Ammon's horn (tissue), 1 donor: ENCODE measurements at regions not wholly inside any gene's neighbourhood (a gene's known extent, or its start where the extent isn't known, plus 50 kb on each side); places are given as distances from the start of the nearest gene placed in this dataset.

Experiments
- DNase-seq: peaks from one replicate; pipeline ENCODE4 v3.0.0-alpha.2; 2016; ENCODE audit warnings: low spot score

DNA sequence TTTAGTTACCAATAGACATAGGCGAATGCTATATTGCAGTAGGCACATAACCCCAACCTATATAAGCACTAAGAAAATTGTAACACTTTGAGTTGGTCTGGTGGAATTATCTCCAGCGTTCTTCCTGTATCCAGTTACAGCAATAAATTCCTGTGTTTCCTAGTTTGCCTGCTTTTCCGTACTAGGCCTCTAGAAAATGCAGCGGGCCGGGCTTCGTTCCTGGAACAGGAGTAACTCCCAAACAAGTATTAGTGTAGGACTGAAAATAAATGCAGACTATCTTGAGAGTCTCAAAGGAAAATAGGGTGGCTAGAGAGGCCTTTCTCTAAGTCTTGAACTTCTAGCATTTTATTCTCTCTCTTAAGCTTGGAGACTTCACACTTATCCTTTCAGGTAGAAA, 159.8 kb downstream of the OR13H1 start:
- no peak for DNase-seq

GRCh38 chrX:131704136-131704695, 160.3 kb downstream of the OR13H1 start:
- no peak for DNase-seq

DNA sequence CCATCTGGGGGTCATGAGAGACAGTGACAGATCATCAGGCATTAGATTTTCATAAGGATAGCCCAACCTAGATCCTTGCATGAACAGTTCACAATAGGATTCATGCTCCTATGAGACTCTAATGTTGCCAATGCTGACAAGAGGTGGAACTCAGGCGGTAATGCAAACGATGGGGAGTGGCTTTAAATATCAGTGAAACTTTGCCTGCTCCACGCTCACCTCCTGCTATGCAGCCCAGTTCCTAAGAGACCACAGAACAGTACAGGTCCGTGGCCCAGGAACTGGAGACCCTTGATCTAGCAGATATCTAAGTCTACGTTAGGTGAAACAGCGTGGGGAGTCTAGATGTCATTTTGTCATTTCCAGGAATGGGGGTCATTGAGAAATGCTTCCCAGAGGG, 165.7 kb downstream of the OR13H1 start:
- no peak for DNase-seq

DNA sequence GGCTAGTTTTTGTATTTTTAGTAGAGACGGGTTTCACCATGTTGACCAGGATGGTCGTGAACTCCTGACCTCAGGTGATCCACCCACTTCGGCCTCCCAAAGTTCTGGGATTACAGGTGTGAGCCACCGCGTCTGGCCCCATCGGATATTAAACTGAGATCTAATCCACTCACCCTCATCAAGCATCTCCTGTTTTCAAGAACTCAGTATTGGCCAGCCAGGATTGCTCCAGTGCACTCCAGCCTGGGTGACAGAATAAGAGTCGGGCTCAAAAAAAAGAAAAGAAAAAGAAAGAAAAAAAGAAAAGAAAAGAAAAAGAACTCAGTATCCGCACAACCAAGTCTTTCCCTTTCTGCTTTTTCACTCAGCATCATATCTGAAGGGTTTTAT, 167.6 kb downstream of the OR13H1 start:
- no peak for DNase-seq

GRCh38 chrX:131723646-131724045, 179.8 kb downstream of the OR13H1 start:
- DNase-seq = no peak

DNA sequence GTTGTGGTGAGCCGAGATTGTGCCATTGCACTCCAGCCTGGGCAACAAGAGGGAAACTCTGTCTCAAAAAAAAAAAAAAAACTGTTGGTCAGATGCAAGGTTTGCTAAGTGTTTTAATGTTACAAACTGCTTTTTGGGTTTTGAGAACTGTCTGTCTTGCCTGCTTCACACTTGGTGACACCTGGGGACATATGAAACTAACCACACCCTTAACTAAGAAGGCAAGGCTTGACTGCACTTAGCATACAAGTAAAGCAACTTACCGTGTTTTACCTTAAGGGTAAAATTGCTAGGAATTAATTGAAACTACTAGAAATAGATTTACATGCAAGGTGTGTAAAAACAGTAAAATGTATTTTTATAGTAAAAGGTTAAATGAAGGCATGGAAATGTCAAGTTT, 180.4 kb downstream of the OR13H1 start:
- DNase-seq = no peak

GRCh38 chrX:131725001-131725654, 181.3 kb downstream of the OR13H1 start:
- DNase-seq = no peak

DNA sequence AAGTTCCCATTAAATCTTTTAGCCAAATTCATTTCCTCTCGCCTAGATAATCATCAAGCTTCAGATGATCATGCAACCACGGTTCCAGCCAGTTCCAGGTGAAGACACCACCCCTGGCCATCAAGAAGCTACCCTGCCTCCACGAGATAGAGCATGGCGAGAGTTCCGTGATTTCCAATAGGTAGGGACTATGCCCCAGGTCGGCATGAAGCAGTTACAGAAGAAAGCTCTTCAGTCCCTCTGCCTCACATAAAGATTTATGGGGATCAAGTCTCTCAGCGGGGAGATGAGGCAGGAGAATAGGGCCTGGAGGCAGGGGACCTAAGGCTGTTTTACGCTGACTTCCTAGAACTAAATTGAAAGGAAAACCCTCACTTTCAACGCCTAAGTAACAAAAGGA, 183.9 kb downstream of the OR13H1 start:
- no peak for DNase-seq

GRCh38 chrX:131728295-131729145, 184.6 kb downstream of the OR13H1 start:
- no peak for DNase-seq

DNA sequence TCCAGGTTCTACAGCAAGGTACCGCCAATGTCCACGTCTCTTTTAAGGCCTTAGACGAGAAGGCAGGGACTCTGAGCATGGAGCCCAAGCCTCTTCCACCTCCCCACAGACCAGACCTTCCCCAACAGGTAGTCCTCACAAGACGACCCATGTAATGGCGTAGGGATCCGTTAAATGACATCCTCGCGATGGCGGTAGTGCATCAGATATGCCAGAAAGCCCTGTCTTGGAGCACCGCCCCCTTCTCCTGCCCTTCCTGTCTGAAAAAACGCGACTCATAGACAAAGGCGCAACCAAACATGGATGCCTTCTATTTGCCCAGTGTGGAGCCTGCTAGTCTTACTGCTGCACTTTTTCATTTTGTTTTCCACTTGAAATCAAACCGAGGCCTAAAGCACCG, 185.4 kb downstream of the OR13H1 start:
- no peak for DNase-seq

DNA sequence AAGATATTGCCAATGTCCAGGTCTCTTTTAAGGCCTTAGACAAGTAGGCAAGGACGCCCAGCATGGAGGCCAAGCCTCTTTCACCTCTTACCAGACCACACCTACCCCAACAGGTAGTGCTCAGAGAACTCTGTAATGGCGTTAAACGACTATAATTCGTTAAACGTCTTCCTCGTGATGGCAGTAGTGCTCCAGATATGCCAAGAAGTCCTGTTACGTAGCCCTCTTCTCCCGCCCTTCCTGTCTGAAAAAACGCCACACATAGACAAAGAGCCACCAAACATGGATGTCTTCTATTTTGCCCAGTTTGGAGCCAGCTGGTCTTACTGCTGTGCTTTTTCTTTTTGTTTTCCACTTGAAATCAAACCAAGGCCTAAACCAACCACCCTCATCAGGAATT, 190.7 kb downstream of the OR13H1 start:
- DNase-seq = peak; percentile 36

- DNase-seq = peak; percentile 1
These were observed 191.3 kb downstream of the OR13H1 start for GRCh38 chrX:131735127-131735526.

- no peak for DNase-seq
These were observed 195.9 kb downstream of the OR13H1 start for GRCh38 chrX:131739823-131740222.

GRCh38 chrX:131741103-131741581, 197.3 kb downstream of the OR13H1 start:
- DNase-seq = no peak

DNA sequence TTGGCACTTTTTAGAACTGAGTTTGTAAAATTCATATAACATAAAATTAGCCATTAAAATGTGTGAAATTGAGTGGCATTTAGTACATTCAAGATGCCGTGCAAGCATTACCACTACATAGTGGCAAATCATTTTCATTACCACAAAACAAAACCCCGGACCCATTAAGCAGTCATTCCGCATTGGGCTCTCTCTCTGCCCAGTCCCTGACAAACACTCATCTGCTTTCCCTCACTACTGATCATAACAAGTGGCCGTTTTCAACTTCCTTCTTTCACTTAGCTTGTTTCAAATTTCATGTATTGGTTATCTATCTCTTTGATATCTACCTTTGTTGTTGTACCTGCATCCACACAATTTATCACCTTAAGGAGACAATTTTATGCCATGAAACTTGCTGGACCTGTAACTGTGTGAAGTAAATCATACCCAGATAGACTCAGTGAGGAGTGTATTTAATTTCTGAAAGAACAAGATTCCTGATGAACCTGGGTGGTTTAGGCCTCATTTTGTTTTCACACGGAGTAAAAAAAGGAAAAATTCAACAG, 202.1 kb downstream of the OR13H1 start:
- DNase-seq = no peak

- no peak for DNase-seq
These were observed 202.7 kb downstream of the OR13H1 start for GRCh38 chrX:131746491-131746968.

DNA sequence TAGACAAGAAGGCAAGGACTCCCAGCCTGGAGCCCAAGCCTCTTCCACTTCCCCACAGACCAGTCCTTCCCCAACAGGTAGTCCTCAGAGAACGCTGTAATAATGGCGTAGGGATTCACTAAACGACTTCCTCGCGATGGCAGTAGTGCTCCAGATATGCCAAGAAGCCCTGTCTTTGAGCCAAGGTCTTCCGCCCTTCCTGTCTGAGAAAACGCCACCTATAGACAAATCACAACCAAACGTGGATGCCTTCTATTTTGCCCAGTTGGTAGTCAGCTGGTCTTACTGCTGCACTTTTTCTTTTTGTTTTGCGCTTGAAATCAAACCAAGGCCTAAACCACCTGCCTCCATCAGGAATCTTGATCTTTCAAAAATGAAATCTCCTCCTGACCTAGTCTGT, 203.3 kb downstream of the OR13H1 start:
- no peak for DNase-seq

GRCh38 chrX:131752493-131753198, 208.8 kb downstream of the OR13H1 start:
- DNase-seq = no peak

GRCh38 chrX:131762802-131763234, 218.9 kb downstream of the OR13H1 start:
- DNase-seq = no peak

- no peak for DNase-seq
These were observed 219.8 kb downstream of the OR13H1 start for GRCh38 chrX:131763674-131764073.

DNA sequence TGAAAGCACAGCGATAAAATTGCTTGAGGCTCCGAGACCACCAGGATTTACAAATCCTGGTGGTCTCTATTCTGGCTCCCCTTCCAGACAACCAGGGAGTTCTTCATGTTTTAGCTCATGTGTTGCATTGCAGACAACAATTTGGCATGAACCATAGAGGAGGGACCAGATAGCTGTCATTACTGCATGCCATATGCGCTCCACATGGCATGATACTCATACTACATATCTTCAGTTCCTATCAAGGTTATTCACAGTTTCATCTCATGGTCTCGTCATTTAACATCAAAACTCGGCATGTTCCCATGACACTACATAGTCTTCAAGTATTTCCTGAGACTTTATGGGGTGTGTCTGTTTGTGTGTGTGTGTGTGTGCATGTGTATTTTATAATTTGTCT, 220.3 kb downstream of the OR13H1 start:
- DNase-seq = no peak
